ENCODE measurements at regions not wholly inside any gene's neighbourhood (a gene's known extent, or its start where the extent isn't known, plus 50 kb on each side); places are given as distances from the start of the nearest gene placed in this dataset.

- H3K79me2 ChIP-seq (ENCODE audit: insufficient read depth, low read length), result no peaks in the 10 kb centered on the region
- no peak for TF ChIP-seq CTCF (IDR thresholded peaks at IDR 0.05; ENCODE audit: low read length)
- no peak for TF ChIP-seq EZH2 (IDR thresholded peaks at IDR 0.05; ENCODE audit: borderline replicate concordance, low read length)
- no peak overlapping the region for H2AFZ ChIP-seq (ENCODE audit: low read length)
- H3K27me3 ChIP-seq (ENCODE audit: insufficient read depth, low read length), result no peaks in the 10 kb centered on the region
- no peak overlapping the region for H3K27ac ChIP-seq (ENCODE audit: low read depth, low read length, poor library complexity, severe bottlenecking)
- H3K36me3 ChIP-seq (ENCODE audit: insufficient read depth, low read length), result no peaks in the 10 kb centered on the region
- H3K4me2 ChIP-seq (ENCODE audit: low read length), result no peak overlapping the region
- H3K9me3 ChIP-seq (ENCODE audit: low read length), result no peaks in the 10 kb centered on the region
- H3F3A ChIP-seq (ENCODE audit: insufficient read depth, low read length), result no peaks in the 10 kb centered on the region
- H3K9ac ChIP-seq (ENCODE audit: low read length), result no peak overlapping the region
- no peak overlapping the region for H3K4me3 ChIP-seq (ENCODE audit: low read depth, low read length, poor library complexity, severe bottlenecking)
- no peaks in the 10 kb centered on the region for H4K20me1 ChIP-seq (ENCODE audit: insufficient read depth, low read length)
- no peaks in the 10 kb centered on the region for H3K9me2 ChIP-seq (ENCODE audit: low read depth, low read length)
- no peaks in the 10 kb centered on the region for H3K4me1 ChIP-seq (ENCODE audit: insufficient read depth, low read length, severe bottlenecking)
These were observed 658.7 kb downstream of the SQOR start for GRCh38 chr15:46293550-46293949.

- Histone ChIP-seq H3K79me2 (ENCODE audit: insufficient read depth, low read length) (no peaks in the 10 kb centered on the region), H3K4me2 (ENCODE audit: low read length) (no peak overlapping the region), H3K27me3 (ENCODE audit: insufficient read depth, low read length) (no peaks in the 10 kb centered on the region), H3K9me3 (ENCODE audit: low read length) (no peaks in the 10 kb centered on the region), H3K36me3 (ENCODE audit: insufficient read depth, low read length) (no peaks in the 10 kb centered on the region), H3K4me1 (ENCODE audit: insufficient read depth, low read length, severe bottlenecking) (no peaks in the 10 kb centered on the region), H4K20me1 (ENCODE audit: insufficient read depth, low read length) (no peaks in the 10 kb centered on the region), H3K27ac (ENCODE audit: low read depth, low read length, poor library complexity, severe bottlenecking) (no peak overlapping the region), H3K9ac (ENCODE audit: low read length) (no peak overlapping the region), H3F3A (ENCODE audit: insufficient read depth, low read length) (no peaks in the 10 kb centered on the region), H3K4me3 (ENCODE audit: low read depth, low read length, poor library complexity, severe bottlenecking) (no peak overlapping the region), H3K9me2 (ENCODE audit: low read depth, low read length) (no peaks in the 10 kb centered on the region), H2AFZ (ENCODE audit: low read length) (no peak overlapping the region)
- TF ChIP-seq EZH2 (IDR thresholded peaks at IDR 0.05; ENCODE audit: borderline replicate concordance, low read length) (no peak), CTCF (IDR thresholded peaks at IDR 0.05; ENCODE audit: low read length) (no peak)
These were observed 661.2 kb downstream of the SQOR start for GRCh38 chr15:46296002-46296401.

- Histone ChIP-seq H3K9me3 (ENCODE audit: low read length) (no peaks in the 10 kb centered on the region), H3K36me3 (ENCODE audit: insufficient read depth, low read length) (no peaks in the 10 kb centered on the region), H3K27ac (ENCODE audit: low read depth, low read length, poor library complexity, severe bottlenecking) (no peak overlapping the region), H3K4me1 (ENCODE audit: insufficient read depth, low read length, severe bottlenecking) (no peaks in the 10 kb centered on the region), H3K9ac (ENCODE audit: low read length) (no peak overlapping the region), H3K27me3 (ENCODE audit: insufficient read depth, low read length) (no peaks in the 10 kb centered on the region), H3K4me3 (ENCODE audit: low read depth, low read length, poor library complexity, severe bottlenecking) (no peak overlapping the region), H2AFZ (ENCODE audit: low read length) (no peak overlapping the region), H4K20me1 (ENCODE audit: insufficient read depth, low read length) (no peaks in the 10 kb centered on the region), H3F3A (ENCODE audit: insufficient read depth, low read length) (no peaks in the 10 kb centered on the region), H3K9me2 (ENCODE audit: low read depth, low read length) (no peaks in the 10 kb centered on the region), H3K79me2 (ENCODE audit: insufficient read depth, low read length) (no peaks in the 10 kb centered on the region), H3K4me2 (ENCODE audit: low read length) (no peak overlapping the region)
- TF ChIP-seq CTCF (IDR thresholded peaks at IDR 0.05; ENCODE audit: low read length), result no peak
- TF ChIP-seq EZH2 (IDR thresholded peaks at IDR 0.05; ENCODE audit: borderline replicate concordance, low read length), result no peak
These were observed 662.0 kb downstream of the SQOR start for GRCh38 chr15:46296797-46297196.
